HEK293 (cell line): ENCODE measurements at regions not wholly inside any gene's neighbourhood (a gene's known extent, or its start where the extent isn't known, plus 50 kb on each side); places are given as distances from the start of the nearest gene placed in this dataset.

Experiments used
- CTCF ChIA-PET: fragments of 350-600 bp; formaldehyde crosslinking; extraction: SDS; loops from one replicate; lab custom pipeline; 2021; ENCODE audit warnings: antibody characterized with exemption; lab: Yijun Ruan, JAX
- POLR2A ChIA-PET: fragments of 300-600 bp; formaldehyde crosslinking; extraction: SDS; loops from one replicate; lab custom pipeline; 2020; ENCODE audit warnings: antibody characterized with exemption, inconsistent platforms; lab: Yijun Ruan, JAX
- H3K27ac ChIP-seq: fragments of 200-500 bp; sonication (Bioruptor generic); 2 replicates; pipeline ENCODE4 v1.5.1; 2014; ENCODE audit warnings: low read depth, low read length, control low read depth, inconsistent platforms; ENCODE audit errors: extremely low read depth
- H3K36me3 ChIP-seq, 2 experiments: fragments of 200-500 bp in 1 of 2; sonication (Bioruptor generic) in 1 of 2; 1 replicate in 1 of 2; 2 replicates in 1 of 2; pipeline ENCODE4 v1.5.1; 2014 to 2017; ENCODE audit warnings: inconsistent platforms in 2 of 2, low read length in 2 of 2; ENCODE audit not compliant: control insufficient read depth in 2 of 2, insufficient read depth in 1 of 2
- H3K4me1 ChIP-seq: fragments of 200-500 bp; sonication (Bioruptor generic); 2 replicates; pipeline ENCODE4 v1.5.1; 2014; ENCODE audit warnings: mild to moderate bottlenecking, low read length, inconsistent platforms; ENCODE audit not compliant: control insufficient read depth, insufficient read depth
- H3K4me3 ChIP-seq: 2 replicates; pipeline ENCODE4 v1.5.1; 2011; ENCODE audit warnings: low read depth, mild to moderate bottlenecking, control low read depth, low read length, moderate library complexity
- H3K9me3 ChIP-seq: fragments of 200-500 bp; sonication (Bioruptor generic); 2 replicates; pipeline ENCODE4 v1.5.1; 2014; ENCODE audit warnings: low read depth, low read length, inconsistent platforms; ENCODE audit not compliant: control insufficient read depth, insufficient read depth
- KLF16 ChIP-seq: fragments of 450-650 bp; formaldehyde crosslinking; IDR thresholded peaks from 2 replicates; pipeline ENCODE4 v1.5.1; 2017; ENCODE audit warnings: missing biosample characterization, missing genetic modification characterization
- ZFP69B ChIP-seq: fragments of 450-650 bp; formaldehyde crosslinking; IDR thresholded peaks from 2 replicates; pipeline ENCODE4 v1.5.1; 2016; ENCODE audit warnings: missing biosample characterization, missing genetic modification characterization
- ZIC2 ChIP-seq: fragments of 450-650 bp; formaldehyde crosslinking; IDR thresholded peaks from 2 replicates; pipeline ENCODE4 v1.5.1; 2016; ENCODE audit warnings: missing biosample characterization, missing genetic modification characterization
- ZNF169 ChIP-seq: fragments of 450-650 bp; formaldehyde crosslinking; IDR thresholded peaks from 2 replicates; pipeline ENCODE4 v1.5.1; 2016; ENCODE audit warnings: missing biosample characterization, missing genetic modification characterization
- ZNF175 ChIP-seq: fragments of 450-650 bp; formaldehyde crosslinking; IDR thresholded peaks from 2 replicates; pipeline ENCODE4 v1.5.1; 2016; ENCODE audit warnings: missing biosample characterization, missing genetic modification characterization
- ZNF18 ChIP-seq: fragments of 450-650 bp; formaldehyde crosslinking; IDR thresholded peaks from 2 replicates; pipeline ENCODE4 v1.5.1; 2016; ENCODE audit warnings: missing biosample characterization, missing genetic modification characterization
- ZNF202 ChIP-seq: fragments of 450-650 bp; formaldehyde crosslinking; IDR thresholded peaks from 2 replicates; pipeline ENCODE4 v1.5.1; 2016; ENCODE audit warnings: missing biosample characterization, missing genetic modification characterization, borderline replicate concordance
- ZNF404 ChIP-seq: fragments of 450-650 bp; formaldehyde crosslinking; IDR thresholded peaks from 2 replicates; pipeline ENCODE4 v1.5.1; 2017; ENCODE audit warnings: missing biosample characterization, missing genetic modification characterization
- ZNF501 ChIP-seq: fragments of 450-650 bp; formaldehyde crosslinking; IDR thresholded peaks from 2 replicates; pipeline ENCODE4 v1.5.1; 2016; ENCODE audit warnings: missing biosample characterization, missing genetic modification characterization
- ZNF571 ChIP-seq: fragments of 450-650 bp; formaldehyde crosslinking; IDR thresholded peaks from 2 replicates; pipeline ENCODE4 v1.5.0; 2017; ENCODE audit warnings: missing biosample characterization, missing genetic modification characterization
- ZNF623 ChIP-seq: fragments of 450-650 bp; formaldehyde crosslinking; IDR thresholded peaks from 2 replicates; pipeline ENCODE4 v1.5.1; 2016; ENCODE audit warnings: missing biosample characterization, missing genetic modification characterization
- ZNF629 ChIP-seq: fragments of 450-650 bp; formaldehyde crosslinking; IDR thresholded peaks from 2 replicates; pipeline ENCODE4 v1.5.1; 2017; ENCODE audit warnings: missing biosample characterization, missing genetic modification characterization
- ZNF658 ChIP-seq: fragments of 450-650 bp; formaldehyde crosslinking; IDR thresholded peaks from 2 replicates; pipeline ENCODE4; 2016; ENCODE audit warnings: missing biosample characterization, missing genetic modification characterization
- ZNF660 ChIP-seq: fragments of 450-650 bp; IDR thresholded peaks from 2 replicates; pipeline ENCODE4 v1.5.1; 2018; ENCODE audit warnings: missing biosample characterization, mild to moderate bottlenecking, missing genetic modification characterization
- ZNF670 ChIP-seq: fragments of 450-650 bp; formaldehyde crosslinking; IDR thresholded peaks from 2 replicates; pipeline ENCODE4 v1.5.1; 2016; ENCODE audit warnings: missing biosample characterization, missing genetic modification characterization, low read depth
- ZSCAN4 ChIP-seq: fragments of 450-650 bp; formaldehyde crosslinking; IDR thresholded peaks from 2 replicates; pipeline ENCODE4 v1.5.1; 2017; ENCODE audit warnings: missing biosample characterization, missing genetic modification characterization
- TF ChIP-seq, protein P1 (sequence below): fragments of 450-650 bp; formaldehyde crosslinking; IDR thresholded peaks from 2 replicates; pipeline ENCODE4 v1.5.1; 2016; ENCODE audit warnings: missing biosample characterization, missing genetic modification characterization
- TF ChIP-seq, protein P2 (sequence below): fragments of 450-650 bp; formaldehyde crosslinking; IDR thresholded peaks from 2 replicates; pipeline ENCODE4 v1.5.1; 2016; ENCODE audit warnings: missing biosample characterization, missing genetic modification characterization
- TF ChIP-seq, protein P3 (sequence below): fragments of 450-650 bp; formaldehyde crosslinking; IDR thresholded peaks from 2 replicates; pipeline ENCODE4 v1.5.1; 2016; ENCODE audit warnings: missing biosample characterization, missing genetic modification characterization, borderline replicate concordance

- TF ChIP-seq, protein P1, sequence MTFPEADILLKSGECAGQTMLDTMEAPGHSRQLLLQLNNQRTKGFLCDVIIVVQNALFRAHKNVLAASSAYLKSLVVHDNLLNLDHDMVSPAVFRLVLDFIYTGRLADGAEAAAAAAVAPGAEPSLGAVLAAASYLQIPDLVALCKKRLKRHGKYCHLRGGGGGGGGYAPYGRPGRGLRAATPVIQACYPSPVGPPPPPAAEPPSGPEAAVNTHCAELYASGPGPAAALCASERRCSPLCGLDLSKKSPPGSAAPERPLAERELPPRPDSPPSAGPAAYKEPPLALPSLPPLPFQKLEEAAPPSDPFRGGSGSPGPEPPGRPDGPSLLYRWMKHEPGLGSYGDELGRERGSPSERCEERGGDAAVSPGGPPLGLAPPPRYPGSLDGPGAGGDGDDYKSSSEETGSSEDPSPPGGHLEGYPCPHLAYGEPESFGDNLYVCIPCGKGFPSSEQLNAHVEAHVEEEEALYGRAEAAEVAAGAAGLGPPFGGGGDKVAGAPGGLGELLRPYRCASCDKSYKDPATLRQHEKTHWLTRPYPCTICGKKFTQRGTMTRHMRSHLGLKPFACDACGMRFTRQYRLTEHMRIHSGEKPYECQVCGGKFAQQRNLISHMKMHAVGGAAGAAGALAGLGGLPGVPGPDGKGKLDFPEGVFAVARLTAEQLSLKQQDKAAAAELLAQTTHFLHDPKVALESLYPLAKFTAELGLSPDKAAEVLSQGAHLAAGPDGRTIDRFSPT (tag by site-specific recombination), result no peak
- no peak for TF ChIP-seq ZSCAN4 (tag by site-specific recombination)
- TF ChIP-seq, protein P2, sequence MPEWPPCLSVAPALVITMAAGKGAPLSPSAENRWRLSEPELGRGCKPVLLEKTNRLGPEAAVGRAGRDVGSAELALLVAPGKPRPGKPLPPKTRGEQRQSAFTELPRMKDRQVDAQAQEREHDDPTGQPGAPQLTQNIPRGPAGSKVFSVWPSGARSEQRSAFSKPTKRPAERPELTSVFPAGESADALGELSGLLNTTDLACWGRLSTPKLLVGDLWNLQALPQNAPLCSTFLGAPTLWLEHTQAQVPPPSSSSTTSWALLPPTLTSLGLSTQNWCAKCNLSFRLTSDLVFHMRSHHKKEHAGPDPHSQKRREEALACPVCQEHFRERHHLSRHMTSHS (tag by site-specific recombination), result no peak
- no peak for TF ChIP-seq ZNF571 (tag by site-specific recombination)
Observed at GRCh38 chr6:88236612-88237360, 70.6 kb upstream of the CNR1 start (continued).

- Histone ChIP-seq H3K9me3 (no peaks in the 10 kb centered on the region), H3K27ac (no peak overlapping the region), H3K4me3 (no peak overlapping the region), H3K36me3 (no peaks in the 10 kb centered on the region), H3K4me1 (no peaks in the 10 kb centered on the region)
- POLR2A ChIA-PET, result no interaction called here
- TF ChIP-seq KLF16 (tag by site-specific recombination) (no peak), ZNF404 (tag by site-specific recombination) (no peak), ZNF501 (no peak), ZFP69B (no peak), ZNF623 (no peak), ZIC2 (tag by site-specific recombination) (no peak), ZNF169 (tag by site-specific recombination) (no peak), ZNF175 (tag by site-specific recombination) (no peak), ZNF670 (tag by site-specific recombination) (no peak), ZNF660 (no peak), ZNF18 (tag by site-specific recombination) (no peak), ZNF202 (no peak), ZNF658 (tag by site-specific recombination) (no peak), ZNF629 (no peak)
- TF ChIP-seq, protein P3, sequence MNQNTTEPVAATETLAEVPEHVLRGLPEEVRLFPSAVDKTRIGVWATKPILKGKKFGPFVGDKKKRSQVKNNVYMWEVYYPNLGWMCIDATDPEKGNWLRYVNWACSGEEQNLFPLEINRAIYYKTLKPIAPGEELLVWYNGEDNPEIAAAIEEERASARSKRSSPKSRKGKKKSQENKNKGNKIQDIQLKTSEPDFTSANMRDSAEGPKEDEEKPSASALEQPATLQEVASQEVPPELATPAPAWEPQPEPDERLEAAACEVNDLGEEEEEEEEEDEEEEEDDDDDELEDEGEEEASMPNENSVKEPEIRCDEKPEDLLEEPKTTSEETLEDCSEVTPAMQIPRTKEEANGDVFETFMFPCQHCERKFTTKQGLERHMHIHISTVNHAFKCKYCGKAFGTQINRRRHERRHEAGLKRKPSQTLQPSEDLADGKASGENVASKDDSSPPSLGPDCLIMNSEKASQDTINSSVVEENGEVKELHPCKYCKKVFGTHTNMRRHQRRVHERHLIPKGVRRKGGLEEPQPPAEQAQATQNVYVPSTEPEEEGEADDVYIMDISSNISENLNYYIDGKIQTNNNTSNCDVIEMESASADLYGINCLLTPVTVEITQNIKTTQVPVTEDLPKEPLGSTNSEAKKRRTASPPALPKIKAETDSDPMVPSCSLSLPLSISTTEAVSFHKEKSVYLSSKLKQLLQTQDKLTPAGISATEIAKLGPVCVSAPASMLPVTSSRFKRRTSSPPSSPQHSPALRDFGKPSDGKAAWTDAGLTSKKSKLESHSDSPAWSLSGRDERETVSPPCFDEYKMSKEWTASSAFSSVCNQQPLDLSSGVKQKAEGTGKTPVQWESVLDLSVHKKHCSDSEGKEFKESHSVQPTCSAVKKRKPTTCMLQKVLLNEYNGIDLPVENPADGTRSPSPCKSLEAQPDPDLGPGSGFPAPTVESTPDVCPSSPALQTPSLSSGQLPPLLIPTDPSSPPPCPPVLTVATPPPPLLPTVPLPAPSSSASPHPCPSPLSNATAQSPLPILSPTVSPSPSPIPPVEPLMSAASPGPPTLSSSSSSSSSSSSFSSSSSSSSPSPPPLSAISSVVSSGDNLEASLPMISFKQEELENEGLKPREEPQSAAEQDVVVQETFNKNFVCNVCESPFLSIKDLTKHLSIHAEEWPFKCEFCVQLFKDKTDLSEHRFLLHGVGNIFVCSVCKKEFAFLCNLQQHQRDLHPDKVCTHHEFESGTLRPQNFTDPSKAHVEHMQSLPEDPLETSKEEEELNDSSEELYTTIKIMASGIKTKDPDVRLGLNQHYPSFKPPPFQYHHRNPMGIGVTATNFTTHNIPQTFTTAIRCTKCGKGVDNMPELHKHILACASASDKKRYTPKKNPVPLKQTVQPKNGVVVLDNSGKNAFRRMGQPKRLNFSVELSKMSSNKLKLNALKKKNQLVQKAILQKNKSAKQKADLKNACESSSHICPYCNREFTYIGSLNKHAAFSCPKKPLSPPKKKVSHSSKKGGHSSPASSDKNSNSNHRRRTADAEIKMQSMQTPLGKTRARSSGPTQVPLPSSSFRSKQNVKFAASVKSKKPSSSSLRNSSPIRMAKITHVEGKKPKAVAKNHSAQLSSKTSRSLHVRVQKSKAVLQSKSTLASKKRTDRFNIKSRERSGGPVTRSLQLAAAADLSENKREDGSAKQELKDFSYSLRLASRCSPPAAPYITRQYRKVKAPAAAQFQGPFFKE (tag by site-specific recombination), result no peak
- CTCF ChIA-PET, result no interaction called here
Observed at GRCh38 chr6:88232753-88233152, 66.6 kb upstream of the CNR1 start.
